Esophagus muscularis mucosa (tissue), 4 donors: ENCODE measurements at regions not wholly inside any gene's neighbourhood (a gene's known extent, or its start where the extent isn't known, plus 50 kb on each side); places are given as distances from the start of the nearest gene placed in this dataset.

Experiments
- EP300 ChIP-seq: sonication (generic); formaldehyde crosslinking; IDR thresholded peaks from one replicate; pipeline ENCODE4 v1.6.1; 2017; ENCODE audit warnings: antibody characterized with exemption
- POLR2A ChIP-seq: fragments of 450-650 bp; IDR thresholded peaks from one replicate; pipeline ENCODE4 v1.6.1; 2017; ENCODE audit warnings: antibody characterized with exemption, moderate library complexity, mild to moderate bottlenecking, low read depth
- TF ChIP-seq, protein P1 (sequence below), 3 experiments: fragments of 200-600 bp in 2 of 3; fragments of 450-650 bp in 1 of 3; sonication (generic) in 2 of 3; IDR thresholded peaks; one replicate each; pipeline ENCODE4 v1.5.1; 2017 to 2019; ENCODE audit warnings: antibody characterized with exemption in 3 of 3, mild to moderate bottlenecking in 2 of 3, moderate library complexity in 1 of 3

DNA sequence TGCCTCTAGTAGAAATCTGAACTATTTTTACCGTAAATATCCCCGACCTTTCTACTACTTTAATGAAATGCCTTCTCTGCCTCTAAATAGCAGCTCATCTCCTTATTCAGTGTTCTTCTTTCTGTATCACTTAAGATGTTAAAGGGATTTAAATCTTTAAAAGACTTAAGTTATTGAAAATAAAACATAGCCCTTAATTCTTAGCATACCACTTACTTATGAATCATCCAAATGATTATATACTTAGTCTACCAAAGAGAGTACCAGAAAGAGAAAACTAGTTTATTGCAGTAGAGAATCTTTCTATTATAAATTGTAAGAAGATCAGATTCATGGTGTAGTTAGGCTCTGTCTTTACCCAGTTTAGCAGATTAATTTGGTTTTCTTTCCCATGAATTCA lies 802.0 kb downstream of the TBL1XR1 start:
- TF ChIP-seq, protein P1, sequence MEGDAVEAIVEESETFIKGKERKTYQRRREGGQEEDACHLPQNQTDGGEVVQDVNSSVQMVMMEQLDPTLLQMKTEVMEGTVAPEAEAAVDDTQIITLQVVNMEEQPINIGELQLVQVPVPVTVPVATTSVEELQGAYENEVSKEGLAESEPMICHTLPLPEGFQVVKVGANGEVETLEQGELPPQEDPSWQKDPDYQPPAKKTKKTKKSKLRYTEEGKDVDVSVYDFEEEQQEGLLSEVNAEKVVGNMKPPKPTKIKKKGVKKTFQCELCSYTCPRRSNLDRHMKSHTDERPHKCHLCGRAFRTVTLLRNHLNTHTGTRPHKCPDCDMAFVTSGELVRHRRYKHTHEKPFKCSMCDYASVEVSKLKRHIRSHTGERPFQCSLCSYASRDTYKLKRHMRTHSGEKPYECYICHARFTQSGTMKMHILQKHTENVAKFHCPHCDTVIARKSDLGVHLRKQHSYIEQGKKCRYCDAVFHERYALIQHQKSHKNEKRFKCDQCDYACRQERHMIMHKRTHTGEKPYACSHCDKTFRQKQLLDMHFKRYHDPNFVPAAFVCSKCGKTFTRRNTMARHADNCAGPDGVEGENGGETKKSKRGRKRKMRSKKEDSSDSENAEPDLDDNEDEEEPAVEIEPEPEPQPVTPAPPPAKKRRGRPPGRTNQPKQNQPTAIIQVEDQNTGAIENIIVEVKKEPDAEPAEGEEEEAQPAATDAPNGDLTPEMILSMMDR (IDR thresholded peaks at IDR 0.05) = no peak
- TF ChIP-seq POLR2A = no peak
- TF ChIP-seq EP300 = no peak
